ENCODE measurements at regions not wholly inside any gene's neighbourhood (a gene's known extent, or its start where the extent isn't known, plus 50 kb on each side); places are given as distances from the start of the nearest gene placed in this dataset.
"Not testable (repeated sequence)": the region's sequence is repeated elsewhere in the genome, so short reads cannot be mapped to it uniquely, and the experiment has no call there.

- DNase-seq, result no peak
Observed at GRCh38 chr3:193124861-193125260, 116.2 kb upstream of the PLAAT1 start.

GRCh38 chr3:193129607-193130006, 111.4 kb upstream of the PLAAT1 start:
- no peak for DNase-seq

- DNase-seq, result no peak
Observed at GRCh38 chr3:193130576-193130975, 110.4 kb upstream of the PLAAT1 start.

- no peak for DNase-seq
Observed at GRCh38 chr3:193132241-193132640, 108.8 kb upstream of the PLAAT1 start.

GRCh38 chr3:193132964-193133363, 108.1 kb upstream of the PLAAT1 start:
- DNase-seq, result no peak

- DNase-seq, result no peak
Observed at GRCh38 chr3:193134856-193135255, 106.2 kb upstream of the PLAAT1 start.

GRCh38 chr3:193140381-193140780, 100.6 kb upstream of the PLAAT1 start:
- no peak for DNase-seq

GRCh38 chr3:193145248-193145647, 95.8 kb upstream of the PLAAT1 start:
- DNase-seq, result no peak

- DNase-seq, result no peak
Observed at GRCh38 chr3:193148688-193149473, 92.1 kb upstream of the PLAAT1 start.

- no peak for DNase-seq
Observed at GRCh38 chr3:193149998-193150397, 91.0 kb upstream of the PLAAT1 start.

- DNase-seq, result not testable (repeated sequence)
Observed at GRCh38 chr3:193155044-193155781, 85.8 kb upstream of the PLAAT1 start.

GRCh38 chr3:193157051-193157450, 84.0 kb upstream of the PLAAT1 start:
- DNase-seq, result no peak

- no peak for DNase-seq
Observed at GRCh38 chr3:193165431-193166120, 75.4 kb upstream of the PLAAT1 start.

- no peak for DNase-seq
Observed at GRCh38 chr3:193168931-193169330, 72.1 kb upstream of the PLAAT1 start.

GRCh38 chr3:193174140-193174539, 66.9 kb upstream of the PLAAT1 start:
- DNase-seq, result no peak

- DNase-seq, result not testable (repeated sequence)
Observed at GRCh38 chr3:193179332-193180012, 61.5 kb upstream of the PLAAT1 start.

GRCh38 chr3:193187070-193187722, 53.8 kb upstream of the PLAAT1 start:
- no peak for DNase-seq

GRCh38 chr3:193190146-193190786, 50.8 kb upstream of the PLAAT1 start:
- DNase-seq, result no peak
